ACHN (cell line): ENCODE measurements at regions not wholly inside any gene's neighbourhood (a gene's known extent, or its start where the extent isn't known, plus 50 kb on each side); places are given as distances from the start of the nearest gene placed in this dataset.
"Not testable (repeated sequence)": the region's sequence is repeated elsewhere in the genome, so short reads cannot be mapped to it uniquely, and the experiment has no call there.

Source experiments
- DNase-seq: peaks from one replicate; pipeline ENCODE4 v3.0.0-alpha.2; 2015
- in situ Hi-C: cut with HindIII; loops from 2 replicates; pipeline ENCODE4 v1.10.0; 2017; ENCODE audit warnings: low sequenced_read_pairs, low pct_ligation_motif_present, low pct_unique_long_range_greater_than_20kb

GRCh38 chr3:80391573-80391972 is 623.8 kb upstream of the ROBO1 start:
- no peak for DNase-seq
- in situ Hi-C loops = no loop called here

GRCh38 chr3:80384811-80385210 is 617.0 kb upstream of the ROBO1 start:
- DNase-seq = no peak
- in situ Hi-C loops = no loop called here

GRCh38 chr3:80374423-80374822 is 606.6 kb upstream of the ROBO1 start:
- DNase-seq = no peak
- in situ Hi-C loops = no loop called here

- DNase-seq = no peak
- in situ Hi-C loops = no loop called here
Observed at GRCh38 chr3:80368616-80369015, 600.8 kb upstream of the ROBO1 start.

DNA sequence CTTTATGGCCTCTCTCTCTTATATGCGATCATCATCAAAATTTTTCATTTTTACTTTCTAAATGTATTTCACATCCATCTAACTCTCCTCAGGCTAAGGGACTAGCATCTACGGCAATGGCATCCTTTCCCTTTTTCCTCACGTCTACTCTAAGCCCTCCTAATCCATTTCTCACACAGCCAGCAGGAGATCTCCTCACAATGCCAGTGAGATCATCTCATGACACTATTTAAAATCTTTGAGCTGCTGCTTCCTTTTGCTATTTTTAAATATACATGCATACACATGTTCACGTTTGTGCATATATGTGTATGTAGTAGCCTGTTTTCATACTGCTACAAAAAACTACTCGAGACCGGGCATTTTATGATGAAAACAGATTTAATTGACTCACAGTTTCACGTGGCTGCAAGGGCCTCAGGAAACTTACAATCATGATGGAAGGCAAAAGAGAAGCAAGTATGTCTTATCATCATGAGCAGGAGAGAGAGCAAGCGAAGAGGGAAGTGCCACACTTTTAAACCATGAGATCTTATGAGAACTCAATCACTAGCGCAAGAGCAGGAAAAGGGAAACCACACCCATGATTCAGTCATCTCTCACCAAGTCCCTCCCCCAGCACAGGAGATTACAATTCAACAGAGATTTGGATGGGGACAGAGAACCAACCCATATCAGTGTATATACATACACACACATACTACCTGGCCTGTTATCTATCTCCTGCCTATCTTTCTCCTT is 599.2 kb upstream of the ROBO1 start:
- DNase-seq = no peak
- in situ Hi-C loops = no loop called here

- in situ Hi-C loops = no loop called here
- no peak for DNase-seq
Observed at GRCh38 chr3:80357761-80358160, 590.0 kb upstream of the ROBO1 start.

GRCh38 chr3:80355144-80355543 is 587.3 kb upstream of the ROBO1 start:
- no peak for DNase-seq
- in situ Hi-C loops = no loop called here

DNA sequence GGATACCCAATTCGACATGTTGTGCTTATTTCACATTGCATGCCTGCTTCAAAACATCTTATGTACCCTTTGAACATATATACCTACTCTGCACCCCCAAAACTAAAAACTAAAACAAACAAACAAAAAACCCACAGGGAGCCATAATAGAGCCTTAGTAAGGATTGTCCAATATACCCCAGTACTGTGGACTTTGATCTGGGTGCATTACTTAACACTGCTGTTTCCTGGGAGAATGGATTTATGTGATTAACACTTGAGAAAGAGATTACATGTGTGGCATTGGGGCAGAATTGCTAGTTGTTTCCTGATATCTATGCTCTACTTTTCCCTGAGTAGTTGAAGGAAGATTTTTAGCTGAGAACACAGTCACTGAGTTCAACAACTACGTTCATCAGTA is 583.4 kb upstream of the ROBO1 start:
- in situ Hi-C loops = no loop called here
- no peak for DNase-seq

- in situ Hi-C loops = no loop called here
- no peak for DNase-seq
Observed at GRCh38 chr3:80350771-80351170, 583.0 kb upstream of the ROBO1 start.

DNA sequence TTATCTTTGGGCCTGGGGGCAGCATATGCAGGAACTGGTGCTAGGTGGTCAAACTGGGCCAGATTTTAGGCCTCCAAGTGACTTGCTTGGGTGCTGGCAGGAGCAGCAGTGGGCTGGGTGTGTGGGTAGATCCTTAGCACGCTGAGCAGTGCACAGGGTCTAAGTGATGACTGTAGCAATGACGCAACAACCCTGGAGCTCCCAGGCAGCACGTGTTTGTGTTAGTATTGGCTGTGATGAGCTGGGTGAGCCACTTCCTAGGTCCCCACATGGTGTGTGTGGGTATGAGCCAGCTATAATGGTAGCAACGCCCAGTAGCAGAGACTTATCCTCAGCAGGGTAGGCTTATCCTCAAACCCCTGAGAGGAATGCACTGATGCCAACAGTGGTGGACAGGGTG is 570.6 kb upstream of the ROBO1 start:
- in situ Hi-C loops = no loop called here
- DNase-seq = no peak

GRCh38 chr3:80334534-80334933 is 566.7 kb upstream of the ROBO1 start:
- in situ Hi-C loops = no loop called here
- no peak for DNase-seq

GRCh38 chr3:80331494-80332170 is 563.8 kb upstream of the ROBO1 start:
- DNase-seq = no peak
- in situ Hi-C loops = no loop called here

DNA sequence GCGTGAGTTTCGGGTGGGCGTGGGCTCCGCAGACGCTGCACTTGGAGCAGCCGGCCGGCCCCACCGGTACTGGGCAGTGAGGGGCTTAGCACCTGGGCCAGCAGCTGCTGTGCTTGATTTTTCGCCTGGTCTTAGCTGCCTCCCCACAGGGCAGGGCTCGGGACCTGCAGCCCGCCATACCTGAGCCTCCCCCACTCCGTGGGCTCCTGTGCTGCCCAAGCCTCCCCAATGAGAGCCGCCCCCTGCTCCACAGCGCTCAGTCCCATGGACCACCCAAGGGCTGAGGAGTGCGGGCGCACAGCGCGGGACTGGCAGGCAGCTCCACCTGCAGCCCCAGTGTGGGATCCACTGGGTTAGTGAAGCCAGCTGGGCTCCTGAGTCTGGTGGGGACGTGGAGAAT is 546.7 kb upstream of the ROBO1 start:
- DNase-seq, in situ Hi-C loops: not testable (repeated sequence)

DNA sequence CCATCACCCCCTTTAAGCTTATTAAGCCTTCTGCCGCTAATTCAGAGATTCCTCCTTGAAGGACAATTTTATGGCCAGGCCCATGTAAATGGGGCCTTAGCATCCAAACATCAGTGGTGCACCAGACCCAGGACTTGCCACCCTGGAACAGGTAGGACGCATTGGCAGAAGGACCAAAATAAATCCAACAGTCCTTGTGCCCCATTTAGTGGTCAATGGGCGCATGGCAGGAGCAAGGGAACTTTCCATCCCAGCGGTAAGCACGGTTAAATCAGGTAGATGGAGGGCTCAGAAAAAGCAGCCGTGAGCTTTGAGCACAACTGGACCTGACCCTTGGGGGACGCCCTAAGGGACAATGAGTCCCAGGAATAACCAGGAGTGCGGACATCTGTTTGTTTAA is 540.8 kb upstream of the ROBO1 start:
- in situ Hi-C loops = no loop called here
- no peak for DNase-seq

GRCh38 chr3:80307844-80308243 is 540.0 kb upstream of the ROBO1 start:
- in situ Hi-C loops = no loop called here
- no peak for DNase-seq

GRCh38 chr3:80297720-80298119 is 529.9 kb upstream of the ROBO1 start:
- no peak for DNase-seq
- in situ Hi-C loops = no loop called here

- in situ Hi-C loops = no loop called here
- no peak for DNase-seq
Observed at GRCh38 chr3:80285388-80285787, 517.6 kb upstream of the ROBO1 start.

DNA sequence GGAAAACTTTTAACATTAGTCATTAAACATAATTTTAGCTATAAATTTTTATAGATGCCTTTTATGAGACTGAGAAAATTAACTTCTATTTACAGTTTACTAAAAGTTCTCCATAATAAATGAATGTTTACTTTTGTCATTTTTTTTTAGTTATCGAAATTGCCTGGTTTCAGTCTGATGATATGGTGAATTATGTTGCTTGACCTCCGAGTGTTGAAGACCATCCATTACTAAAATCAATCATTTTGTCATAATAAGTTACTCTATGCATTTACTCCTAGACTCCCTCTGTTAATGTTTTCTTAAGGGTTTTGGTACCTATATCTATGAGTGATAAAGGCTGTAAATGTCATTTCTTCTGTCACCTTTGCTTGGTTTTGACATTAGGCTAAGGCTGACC is 516.0 kb upstream of the ROBO1 start:
- in situ Hi-C loops = no loop called here
- no peak for DNase-seq

DNA sequence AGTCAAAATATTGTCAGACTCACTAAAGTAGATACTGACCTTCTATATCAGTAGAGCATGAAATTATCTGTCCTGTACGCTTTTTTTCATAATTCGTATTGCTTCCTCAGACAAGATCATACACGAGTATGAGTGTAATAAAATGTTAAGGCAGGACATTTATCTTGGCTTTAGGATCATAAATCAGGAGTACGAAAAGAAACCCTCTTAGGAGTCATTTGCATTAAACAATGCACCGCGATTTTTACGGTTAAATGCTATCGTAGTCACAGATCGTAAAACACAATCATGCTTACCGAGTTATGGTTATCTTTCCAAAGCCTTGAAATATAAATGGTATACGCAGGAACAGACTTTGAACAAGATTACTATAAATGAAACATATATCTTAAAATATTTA is 510.3 kb upstream of the ROBO1 start:
- no peak for DNase-seq
- in situ Hi-C loops = no loop called here

DNA sequence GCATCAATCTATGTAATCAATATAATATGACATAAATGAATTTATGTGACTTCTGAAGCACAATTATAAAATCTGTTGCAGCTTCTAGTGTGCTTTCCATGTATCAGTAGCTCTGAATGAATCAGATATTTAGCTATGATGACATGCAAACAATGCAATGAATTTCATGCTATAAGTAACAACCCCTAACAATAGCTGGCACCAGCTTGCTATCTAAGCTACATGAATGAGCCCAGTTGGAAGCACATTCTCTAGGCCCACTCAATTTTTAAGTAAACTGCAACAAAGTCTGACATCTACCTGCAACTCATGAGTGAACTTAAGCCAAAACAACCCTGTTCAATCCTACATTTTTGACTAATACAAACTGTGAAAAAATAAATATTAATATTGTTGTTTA is 507.3 kb upstream of the ROBO1 start:
- in situ Hi-C loops = no loop called here

More for the DNA sequence above, 507.3 kb upstream of the ROBO1 start:
- no peak for DNase-seq
